Spleen (tissue), 11 donors: ENCODE measurements at regions not wholly inside any gene's neighbourhood (a gene's known extent, or its start where the extent isn't known, plus 50 kb on each side); places are given as distances from the start of the nearest gene placed in this dataset.

Experiments
- DNase-seq: peaks from one replicate; pipeline ENCODE4 v3.0.0-alpha.2; 2020
- H3K27ac ChIP-seq, 8 donors: fragments of 200-600 bp; sonication (generic) in 7 of 8; 1 replicate in 4 of 8; 2 replicates in 4 of 8; pipeline versions ENCODE4 v1.5.0 to v1.8.0; 2016 to 2021; ENCODE audit warnings: inconsistent platforms in 4 of 8, mild to moderate bottlenecking in 4 of 8, moderate library complexity in 1 of 8
- H3K27me3 ChIP-seq, 7 donors: fragments of 200-600 bp; sonication (generic) in 6 of 7; replicated peaks in 1 of 7; 1 replicate in 4 of 7; 2 replicates in 3 of 7; pipeline versions ENCODE4 v1.5.0 to v1.8.0; 2016 to 2021; ENCODE audit warnings: inconsistent platforms in 3 of 7, mild to moderate bottlenecking in 1 of 7
- H3K36me3 ChIP-seq, 6 donors: fragments of 200-600 bp; sonication (generic) in 5 of 6; 1 replicate in 4 of 6; 2 replicates in 2 of 6; pipeline versions ENCODE4 v1.5.0 to v1.8.0; 2016 to 2021; ENCODE audit warnings: inconsistent platforms in 2 of 6
- H3K4me1 ChIP-seq, 6 donors: fragments of 200-600 bp; sonication (generic) in 5 of 6; 1 replicate in 3 of 6; 2 replicates in 3 of 6; pipeline versions ENCODE4 v1.5.0 to v1.8.0; 2016 to 2021; ENCODE audit warnings: inconsistent platforms in 3 of 6
- H3K4me3 ChIP-seq, 8 donors: fragments of 200-600 bp; sonication (generic) in 7 of 8; 1 replicate in 4 of 8; 2 replicates in 4 of 8; pipeline versions ENCODE4 v1.5.0 to v1.8.0; 2016 to 2021; ENCODE audit warnings: inconsistent platforms in 4 of 8, mild to moderate bottlenecking in 4 of 8, moderate library complexity in 2 of 8
- H3K9me3 ChIP-seq, 8 donors: fragments of 200-600 bp; sonication (generic) in 7 of 8; 1 replicate in 4 of 8; 2 replicates in 4 of 8; pipeline versions ENCODE4 v1.5.0 to v1.8.0; 2016 to 2021; ENCODE audit warnings: inconsistent platforms in 4 of 8
- POLR2A ChIP-seq, 3 donors: fragments of 450-650 bp; IDR thresholded peaks; one replicate each; pipeline ENCODE4 v1.5.1; 2017; ENCODE audit warnings: antibody characterized with exemption in 3 of 3, mild to moderate bottlenecking in 1 of 3
- POLR2AphosphoS5 ChIP-seq, 3 donors: sonication (generic); formaldehyde crosslinking; IDR thresholded peaks; one replicate each; pipeline ENCODE4 v1.5.1; 2017; ENCODE audit warnings: antibody characterized with exemption in 3 of 3
- WGBS, 5 donors: extraction: QIAGEN DNeasy Blood & Tissue Kit in 3 of 5; methylation state at CpG; one replicate each; pipeline versions ENCODE4 v1.1.5 to v1.1.7; 2013 to 2018; 5-methylcytosine and 5-hydroxymethylcytosine counted together
- intact Hi-C: fragments of 100-400 bp; cut with DNase I; formaldehyde crosslinking; loops from one replicate; pipeline ENCODE4 v1.15.0; 2023; ENCODE audit warnings: low total_unique reads
- TF ChIP-seq, protein P1 (sequence below), 11 experiments: fragments of 200-600 bp in 7 of 11; fragments of 450-650 bp in 4 of 11; sonication (generic) in 4 of 11; IDR thresholded peaks in 8 of 11; conservative IDR thresholded peaks in 3 of 11; 1 replicate in 7 of 11; 2 replicates in 4 of 11; pipeline versions ENCODE4 v1.4.0 to v1.8.0; 2016 to 2021; ENCODE audit warnings: antibody characterized with exemption in 11 of 11, inconsistent platforms in 4 of 11, mild to moderate bottlenecking in 1 of 11
- donor health status: healthy with polysubstance abuse.
- donor health status: DM: no; HTN: no; CAD: no; lungs with moderate emphysema.
- donor health status: DM: no; HTN: no; CAD: no.
- donor health status: Bipolar disorder and iron deficiency.
- donor health status: healthy.
- donor health status: DM: no; HTN: no; CAD: no.
- donor health status: DM: yes; HTN: yes; CAD: no.

DNA sequence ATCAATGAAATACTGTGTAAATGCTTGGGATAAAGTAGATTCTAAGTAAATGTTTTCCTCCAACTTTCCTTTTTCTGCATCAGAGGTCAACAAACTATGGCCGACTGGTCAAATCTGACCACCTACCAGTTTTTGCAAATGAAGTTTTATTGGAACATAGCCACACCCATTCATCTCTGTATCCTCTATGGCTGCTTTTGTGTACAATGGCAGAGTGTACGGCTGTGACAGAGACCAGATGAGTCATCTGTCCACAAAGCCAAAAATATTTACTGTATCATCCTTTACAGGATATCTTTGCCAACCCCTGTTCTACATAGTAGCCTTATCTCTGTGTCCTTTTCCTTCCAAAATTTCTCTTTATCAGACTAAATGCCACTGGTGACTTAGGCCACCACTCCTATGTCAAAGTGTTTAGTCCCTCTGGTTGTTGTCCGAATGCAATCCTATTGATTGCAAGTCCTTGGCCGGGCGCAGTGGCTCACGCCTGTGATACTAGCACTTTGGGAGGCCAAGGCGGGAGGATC is 218.4 kb upstream of the KLF4 start:
- WGBS, 5 donors: 87 to 90% (median 89%) methylated on average over 7 of the region's 7 CpGs
- intact Hi-C loops: no loop called here

DNA sequence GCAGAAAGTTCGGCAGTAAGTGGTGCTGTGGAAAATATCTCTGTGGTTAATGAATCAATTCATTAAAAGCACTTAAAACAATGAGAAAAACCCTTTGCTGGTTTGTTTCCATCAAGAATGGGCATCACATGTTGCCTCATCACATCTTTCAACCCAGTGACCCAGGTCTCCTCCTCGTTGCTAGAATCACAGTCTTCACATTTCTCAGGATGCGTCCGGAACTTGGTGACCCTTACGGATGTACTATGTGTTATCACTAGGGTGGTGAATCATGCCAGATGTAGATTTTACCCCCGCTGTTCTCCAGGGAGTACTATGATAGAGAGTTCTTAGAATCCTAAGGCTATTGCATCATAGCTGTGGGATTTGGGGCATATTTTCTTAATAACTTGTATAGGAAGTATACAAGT is 217.9 kb upstream of the KLF4 start:
- TF ChIP-seq POLR2A (IDR thresholded peaks at IDR 0.05): no peak
- TF ChIP-seq, protein P1, sequence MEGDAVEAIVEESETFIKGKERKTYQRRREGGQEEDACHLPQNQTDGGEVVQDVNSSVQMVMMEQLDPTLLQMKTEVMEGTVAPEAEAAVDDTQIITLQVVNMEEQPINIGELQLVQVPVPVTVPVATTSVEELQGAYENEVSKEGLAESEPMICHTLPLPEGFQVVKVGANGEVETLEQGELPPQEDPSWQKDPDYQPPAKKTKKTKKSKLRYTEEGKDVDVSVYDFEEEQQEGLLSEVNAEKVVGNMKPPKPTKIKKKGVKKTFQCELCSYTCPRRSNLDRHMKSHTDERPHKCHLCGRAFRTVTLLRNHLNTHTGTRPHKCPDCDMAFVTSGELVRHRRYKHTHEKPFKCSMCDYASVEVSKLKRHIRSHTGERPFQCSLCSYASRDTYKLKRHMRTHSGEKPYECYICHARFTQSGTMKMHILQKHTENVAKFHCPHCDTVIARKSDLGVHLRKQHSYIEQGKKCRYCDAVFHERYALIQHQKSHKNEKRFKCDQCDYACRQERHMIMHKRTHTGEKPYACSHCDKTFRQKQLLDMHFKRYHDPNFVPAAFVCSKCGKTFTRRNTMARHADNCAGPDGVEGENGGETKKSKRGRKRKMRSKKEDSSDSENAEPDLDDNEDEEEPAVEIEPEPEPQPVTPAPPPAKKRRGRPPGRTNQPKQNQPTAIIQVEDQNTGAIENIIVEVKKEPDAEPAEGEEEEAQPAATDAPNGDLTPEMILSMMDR (IDR thresholded peaks at IDR 0.05 in 8 of 11, conservative IDR thresholded peaks at IDR 0.05 in 3 of 11): no peak
- no peak for TF ChIP-seq POLR2AphosphoS5 (IDR thresholded peaks at IDR 0.05)
- Histone ChIP-seq H3K4me3 (no peak overlapping the region), H3K9me3 (peaks cover 0 to 5% (median 0%) of the 10 kb centered on the region in 8 donors), H3K27ac (no peak overlapping the region), H3K27me3 (no peaks in the 10 kb centered on the region), H3K4me1 (peaks cover 0 to 12% (median 4%) of the 10 kb centered on the region in 6 donors), H3K36me3 (no peaks in the 10 kb centered on the region)
- intact Hi-C loops: no loop called here
- no peak for DNase-seq
- WGBS, 5 donors: 50 to 85% (median 56%) methylated on average over 6 of the region's 6 CpGs

More for the DNA sequence above, 218.4 kb upstream of the KLF4 start:
- H3K9me3 ChIP-seq: no peaks in the 10 kb centered on the region
- no peak overlapping the region for H3K4me3 ChIP-seq
- TF ChIP-seq POLR2AphosphoS5 (IDR thresholded peaks at IDR 0.05): no peak
- TF ChIP-seq, protein P1 (IDR thresholded peaks at IDR 0.05 in 8 of 11, conservative IDR thresholded peaks at IDR 0.05 in 3 of 11): no peak
- TF ChIP-seq POLR2A (IDR thresholded peaks at IDR 0.05): no peak
- DNase-seq: no peak
- no peak overlapping the region for H3K27ac ChIP-seq
- no peaks in the 10 kb centered on the region for H3K36me3 ChIP-seq
- no peaks in the 10 kb centered on the region for H3K27me3 ChIP-seq
- H3K4me1 ChIP-seq: peaks cover 0 to 13% (median 4%) of the 10 kb centered on the region in 6 donors

DNA sequence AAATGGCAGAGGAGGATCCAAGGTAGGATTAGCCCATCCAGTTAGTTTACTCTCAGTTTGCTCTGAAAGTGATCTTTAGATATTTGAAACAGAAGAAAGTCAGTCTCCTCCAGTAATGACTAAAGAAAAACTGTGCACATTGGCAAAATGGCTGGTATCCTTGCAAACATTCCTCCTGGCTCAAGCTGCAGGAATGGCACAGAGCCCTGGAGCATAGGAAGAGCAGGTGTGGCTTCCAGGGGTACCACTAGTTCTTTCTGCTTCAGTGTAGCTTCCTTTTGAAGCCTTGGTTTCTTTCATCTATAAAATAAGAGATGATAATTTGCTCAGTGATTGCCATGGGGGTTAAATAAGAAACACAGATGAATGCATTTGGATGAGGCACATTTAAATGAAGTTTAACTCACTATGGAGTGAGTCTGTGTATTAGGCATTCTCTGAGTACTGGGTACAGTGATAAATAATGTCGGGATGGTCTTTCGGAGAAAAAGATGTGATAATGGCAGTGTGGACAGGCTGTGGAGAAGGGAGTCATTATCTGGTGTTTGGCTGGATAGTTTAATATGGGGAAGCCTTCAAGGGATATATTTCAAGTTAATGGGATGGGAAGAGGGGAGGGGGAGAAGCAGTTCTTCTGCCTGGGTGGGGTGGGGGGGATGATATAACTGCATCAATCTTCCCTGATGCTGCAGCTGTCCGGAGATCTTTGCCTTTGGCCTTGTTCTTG is 217.3 kb upstream of the KLF4 start:
- peaks cover 0 to 5% (median 0%) of the 10 kb centered on the region in 8 donors for H3K9me3 ChIP-seq
- H3K4me1 ChIP-seq: peaks cover 0 to 6% (median 2%) of the 10 kb centered on the region in 6 donors
- no peaks in the 10 kb centered on the region for H3K36me3 ChIP-seq
- DNase-seq: no peak
- H3K4me3 ChIP-seq: no peak overlapping the region
- WGBS, 5 donors: 79 to 92% (median 87%) methylated on average over 3 of the region's 3 CpGs
- TF ChIP-seq POLR2A (IDR thresholded peaks at IDR 0.05) (no peak), POLR2AphosphoS5 (IDR thresholded peaks at IDR 0.05) (no peak)
- TF ChIP-seq, protein P1 (IDR thresholded peaks at IDR 0.05 in 8 of 11, conservative IDR thresholded peaks at IDR 0.05 in 3 of 11): no peak
- intact Hi-C loops: no loop called here
- H3K27me3 ChIP-seq: no peaks in the 10 kb centered on the region
- no peak overlapping the region for H3K27ac ChIP-seq

DNA sequence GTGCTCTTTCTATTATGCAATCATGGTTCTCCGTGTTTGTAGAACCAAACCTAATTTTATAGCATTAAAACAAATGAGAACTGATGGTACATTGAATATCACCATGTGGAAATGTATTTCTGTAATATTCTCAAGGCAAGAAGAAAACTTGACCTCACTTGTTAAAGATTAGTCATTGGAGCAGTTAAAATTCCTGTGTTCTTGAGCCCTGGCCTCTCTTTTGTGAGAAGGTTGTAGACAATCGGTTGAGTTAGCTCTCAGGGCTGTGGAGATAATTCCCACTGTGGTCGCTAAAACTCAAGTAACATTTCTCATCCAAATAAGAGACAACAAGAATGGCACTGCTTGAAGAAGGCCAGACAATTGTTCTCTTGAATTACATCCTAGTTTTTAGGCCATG is 216.0 kb upstream of the KLF4 start:
- no peak overlapping the region for H3K27ac ChIP-seq
- 60 to 90% (median 82%) methylated on average over 3 of the region's 3 CpGs for WGBS, 5 donors

More for the DNA sequence above, 216.0 kb upstream of the KLF4 start:
- intact Hi-C loops: no loop called here
- H3K9me3 ChIP-seq: peaks cover 0 to 5% (median 0%) of the 10 kb centered on the region in 8 donors
- peaks cover 0 to 8% (median 0%) of the 10 kb centered on the region in 6 donors for H3K4me1 ChIP-seq
- DNase-seq: no peak
- H3K36me3 ChIP-seq: no peaks in the 10 kb centered on the region
- no peak overlapping the region for H3K4me3 ChIP-seq
- TF ChIP-seq POLR2AphosphoS5 (IDR thresholded peaks at IDR 0.05) (no peak), POLR2A (IDR thresholded peaks at IDR 0.05) (no peak)
- TF ChIP-seq, protein P1 (IDR thresholded peaks at IDR 0.05 in 8 of 11, conservative IDR thresholded peaks at IDR 0.05 in 3 of 11): no peak
- H3K27me3 ChIP-seq: no peaks in the 10 kb centered on the region
